ENCODE measurements at regions not wholly inside any gene's neighbourhood (a gene's known extent, or its start where the extent isn't known, plus 50 kb on each side); places are given as distances from the start of the nearest gene placed in this dataset.
A peak's percentile ranks its signal among the peaks of the same experiment; 100 is the strongest.
"Not testable (repeated sequence)": the region's sequence is repeated elsewhere in the genome, so short reads cannot be mapped to it uniquely, and the experiment has no call there.

- no peak for FAIRE-seq
Measured at GRCh38 chr6:133130863-133131262, 110.3 kb upstream of the EYA4 start.

GRCh38 chr6:133131621-133132465 lies 109.3 kb upstream of the EYA4 start:
- no peak for FAIRE-seq

- FAIRE-seq = no peak
Measured at GRCh38 chr6:133132466-133132971, 108.6 kb upstream of the EYA4 start.

- FAIRE-seq = no peak
Measured at GRCh38 chr6:133136177-133136880, 104.8 kb upstream of the EYA4 start.

GRCh38 chr6:133147470-133148184 lies 93.5 kb upstream of the EYA4 start:
- FAIRE-seq = not testable (repeated sequence)

GRCh38 chr6:133156689-133157088 lies 84.5 kb upstream of the EYA4 start:
- FAIRE-seq = no peak

DNA sequence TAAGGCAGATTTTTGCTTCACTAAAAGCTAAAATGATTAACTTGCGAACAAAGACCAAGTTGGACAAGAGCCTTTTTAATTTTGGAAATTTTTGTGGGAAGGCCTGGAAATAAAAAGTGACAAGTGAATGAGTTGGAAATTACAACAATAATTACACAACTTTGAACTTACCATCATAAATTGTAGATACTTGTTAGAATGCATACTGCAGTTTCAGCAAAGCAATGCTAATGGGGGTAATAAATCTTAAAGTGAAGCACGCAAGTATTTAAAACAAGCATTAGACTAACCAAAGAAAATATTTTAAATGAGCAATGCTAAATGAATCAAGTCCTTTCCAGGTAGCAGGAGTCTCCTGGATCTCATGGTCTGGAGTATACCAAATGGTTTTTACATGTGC lies 83.2 kb upstream of the EYA4 start:
- FAIRE-seq = no peak

- no peak for FAIRE-seq
Measured at GRCh38 chr6:133159255-133159795, 81.8 kb upstream of the EYA4 start.

- no peak for FAIRE-seq
Measured at GRCh38 chr6:133160536-133160935, 80.6 kb upstream of the EYA4 start.

DNA sequence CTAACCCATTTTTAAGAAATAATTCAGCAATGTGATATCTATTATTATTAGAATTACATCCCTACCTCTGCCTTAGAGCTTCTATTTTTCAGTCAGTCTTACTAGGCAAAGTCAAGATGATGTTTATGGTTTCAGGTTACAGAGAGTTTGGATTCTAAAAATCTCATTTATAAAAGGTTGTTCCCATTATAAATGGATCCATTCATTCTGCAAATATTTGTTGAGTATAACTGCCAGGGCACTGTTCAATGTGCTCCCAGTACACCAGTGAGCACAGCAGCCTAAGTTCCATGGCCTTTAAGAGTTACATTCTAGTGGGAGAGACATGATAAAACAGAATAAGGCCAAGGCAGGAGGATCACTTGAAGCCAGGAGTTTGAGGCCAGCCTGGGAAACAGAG lies 75.9 kb upstream of the EYA4 start:
- no peak for FAIRE-seq

DNA sequence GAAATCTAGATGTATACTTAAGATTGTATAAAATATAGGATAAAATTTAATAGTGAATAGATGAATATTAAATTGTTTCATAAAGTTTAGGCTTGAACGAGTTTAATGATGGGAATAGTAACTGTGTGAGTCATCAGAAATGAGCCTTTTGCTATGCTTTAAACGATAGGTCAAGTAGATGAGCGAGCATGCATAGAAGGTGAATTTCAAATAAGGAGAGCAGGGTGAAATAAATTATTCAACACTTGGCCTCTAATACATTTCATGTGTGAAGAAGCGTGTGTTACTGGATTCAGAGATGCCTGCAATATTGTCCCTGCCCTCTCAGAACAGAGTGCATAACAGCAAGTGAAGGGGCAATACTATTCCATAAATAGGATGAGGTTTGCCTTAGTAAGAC lies 74.4 kb upstream of the EYA4 start:
- FAIRE-seq = no peak

- no peak for FAIRE-seq
Measured at GRCh38 chr6:133169901-133170300, 71.3 kb upstream of the EYA4 start.

- FAIRE-seq = no peak
Measured at GRCh38 chr6:133170602-133171001, 70.6 kb upstream of the EYA4 start.

- FAIRE-seq = no peak
Measured at GRCh38 chr6:133171989-133172604, 69.1 kb upstream of the EYA4 start.

- FAIRE-seq = no peak
Measured at GRCh38 chr6:133173276-133173675, 67.9 kb upstream of the EYA4 start.

GRCh38 chr6:133179481-133179880 lies 61.7 kb upstream of the EYA4 start:
- FAIRE-seq = no peak

- FAIRE-seq = no peak
Measured at GRCh38 chr6:133183691-133184090, 57.5 kb upstream of the EYA4 start.

DNA sequence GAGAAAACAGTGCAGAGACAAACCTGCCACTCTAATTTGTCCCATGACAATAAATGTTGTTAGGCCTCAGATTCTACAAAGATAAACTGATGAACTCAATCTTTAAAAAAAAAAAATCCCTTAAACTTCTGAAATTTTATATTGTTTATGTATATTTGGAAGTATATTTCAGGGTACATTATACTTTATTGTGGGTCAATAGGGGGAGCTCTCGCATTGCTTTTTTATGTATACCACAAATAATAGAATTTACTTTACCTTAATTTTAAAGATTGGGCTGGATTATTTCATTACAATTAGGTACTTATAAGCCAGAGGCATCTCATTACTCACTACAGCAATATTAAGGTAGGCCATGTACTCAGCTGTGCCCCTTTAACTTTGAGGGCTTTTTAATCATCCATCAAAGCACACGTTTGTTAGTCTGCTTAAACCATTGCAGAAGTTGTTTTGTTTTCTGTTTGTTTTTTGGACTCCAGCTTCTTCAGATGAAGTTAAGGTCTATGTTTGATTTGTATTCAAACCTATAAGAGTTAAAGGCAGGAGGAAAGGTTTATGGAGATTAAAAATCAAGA lies 56.3 kb upstream of the EYA4 start:
- FAIRE-seq = peak; percentile 87

GRCh38 chr6:133185731-133186130 lies 55.4 kb upstream of the EYA4 start:
- no peak for FAIRE-seq

- no peak for FAIRE-seq
Measured at GRCh38 chr6:133187114-133187513, 54.0 kb upstream of the EYA4 start.

DNA sequence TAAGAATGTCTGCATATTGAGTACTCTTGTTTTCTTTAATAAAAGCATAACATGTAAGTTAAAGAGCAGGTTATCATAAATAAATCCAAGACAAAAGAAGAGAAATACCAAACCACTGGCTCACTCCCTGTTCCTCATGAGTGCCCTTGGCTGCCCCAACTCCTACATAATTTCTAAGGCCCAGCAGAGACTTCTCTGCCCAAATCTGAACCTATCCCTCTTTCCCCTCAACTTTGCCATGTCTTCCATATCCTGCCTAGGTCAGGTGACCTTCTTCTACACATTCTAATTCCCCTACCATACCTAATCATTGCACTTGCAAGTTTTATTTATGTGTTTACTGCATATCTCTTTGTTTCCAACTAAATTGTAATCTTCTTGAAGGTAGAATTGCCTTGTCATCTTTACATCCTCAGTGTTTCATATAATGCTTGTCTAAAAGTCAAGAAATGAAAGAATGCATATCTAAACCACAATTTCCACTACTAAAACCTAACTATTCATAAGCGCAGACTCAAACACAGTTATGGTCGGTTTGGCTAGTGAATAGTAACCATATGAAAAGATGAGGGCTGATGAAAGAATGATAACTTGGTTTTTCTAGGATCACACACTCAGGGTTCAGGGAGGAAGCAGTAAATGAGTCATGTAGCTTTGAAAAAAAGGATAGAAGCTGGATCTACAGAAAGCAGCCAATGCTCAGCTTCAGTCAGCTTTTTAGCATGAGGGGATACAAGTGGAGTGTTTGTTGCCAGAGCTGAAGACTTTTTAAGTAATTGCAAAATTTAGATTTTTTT lies 53.3 kb upstream of the EYA4 start:
- FAIRE-seq = no peak

GRCh38 chr6:133190912-133191311 lies 50.2 kb upstream of the EYA4 start:
- no peak for FAIRE-seq

Measured in islet of Langerhans (tissue), 1 donor.